Ovary (tissue), 3 donors: ENCODE measurements at regions not wholly inside any gene's neighbourhood (a gene's known extent, or its start where the extent isn't known, plus 50 kb on each side); places are given as distances from the start of the nearest gene placed in this dataset.

Source experiments
- CTCF ChIP-seq, 3 donors: fragments of 450-650 bp in 2 of 3; fragments of 200-600 bp in 1 of 3; IDR thresholded peaks; one replicate each; pipeline versions ENCODE4 v1.5.1 to v1.8.0; 2016 to 2022; ENCODE audit warnings: antibody characterized with exemption in 3 of 3, mild to moderate bottlenecking in 1 of 3
- EP300 ChIP-seq: sonication (generic); formaldehyde crosslinking; IDR thresholded peaks from one replicate; pipeline ENCODE4 v1.6.1; 2017; ENCODE audit warnings: antibody characterized with exemption
- donor health status: DM: no; HTN: no; CAD: no.

DNA sequence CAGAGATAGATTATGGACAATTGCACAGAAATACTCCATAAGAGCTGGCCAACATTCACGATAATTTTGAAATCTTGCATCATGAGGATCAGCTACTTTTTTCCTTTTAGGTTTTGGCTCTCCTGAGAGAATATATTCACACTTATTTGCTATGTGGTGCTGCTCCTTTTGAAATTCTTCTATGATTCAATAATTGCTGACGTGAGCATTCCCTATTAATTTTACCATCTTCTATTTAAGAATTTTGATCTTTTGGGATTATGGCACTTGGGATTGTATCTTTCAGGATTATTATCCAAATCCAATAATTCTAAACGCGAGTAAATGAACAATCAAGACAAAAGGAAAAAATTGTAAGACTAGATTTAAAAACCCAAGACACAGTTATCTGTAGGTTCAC is 358.8 kb downstream of the ELAVL2 start:
- no peak for TF ChIP-seq EP300
- no peak for TF ChIP-seq CTCF (IDR thresholded peaks at IDR 0.05)
